CD4-positive, alpha-beta T cell treated with Interleukin-4 for 4 hours (primary cell): ENCODE measurements at regions not wholly inside any gene's neighbourhood (a gene's known extent, or its start where the extent isn't known, plus 50 kb on each side); places are given as distances from the start of the nearest gene placed in this dataset.
"Not testable (repeated sequence)": the region's sequence is repeated elsewhere in the genome, so short reads cannot be mapped to it uniquely, and the experiment has no call there.

Experiments
- DNase-seq: peaks from one replicate; pipeline ENCODE4 v3.0.0-alpha.2; 2020

DNA sequence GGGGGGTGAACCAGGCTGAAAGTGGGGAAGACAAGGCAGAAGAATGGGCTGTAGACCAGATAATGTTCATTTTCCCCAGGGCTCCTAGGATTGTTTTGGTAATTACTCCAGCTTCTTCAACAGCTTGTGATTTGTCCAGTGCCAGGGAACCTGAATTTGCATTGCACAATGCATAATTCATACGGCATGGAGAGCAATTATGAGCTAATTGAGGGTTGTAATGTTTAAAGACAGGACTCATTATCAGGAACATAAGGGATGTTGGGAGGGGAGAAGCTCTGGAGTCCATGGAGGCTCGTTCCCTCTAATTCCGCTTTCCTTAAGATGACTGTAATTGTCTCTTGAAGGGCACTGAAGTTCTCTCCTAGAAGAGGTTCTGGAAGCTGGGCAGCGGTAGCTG is 405.0 kb upstream of the ZMIZ1 start:
- DNase-seq: no peak

GRCh38 chr10:78664929-78665553 is 403.7 kb upstream of the ZMIZ1 start:
- no peak for DNase-seq

DNA sequence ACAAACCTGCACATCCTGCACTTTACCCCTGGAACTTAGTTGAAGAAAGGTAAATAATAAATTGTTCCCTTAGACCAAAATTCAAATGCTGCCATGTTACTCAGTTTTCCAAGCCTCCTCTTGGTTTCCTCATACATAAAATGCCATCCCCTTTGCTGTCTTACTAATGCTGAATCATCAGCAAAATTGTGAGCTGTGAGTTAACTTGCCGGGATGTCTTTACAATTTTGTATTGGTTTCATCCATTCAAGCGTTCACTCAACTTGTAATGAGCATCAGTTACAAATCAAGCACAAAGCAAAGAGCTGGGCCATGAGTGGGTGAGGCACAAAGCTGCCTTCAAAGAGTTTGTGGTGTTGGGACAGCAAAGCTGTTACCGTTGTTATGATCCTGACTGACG is 395.8 kb upstream of the ZMIZ1 start:
- DNase-seq: no peak

DNA sequence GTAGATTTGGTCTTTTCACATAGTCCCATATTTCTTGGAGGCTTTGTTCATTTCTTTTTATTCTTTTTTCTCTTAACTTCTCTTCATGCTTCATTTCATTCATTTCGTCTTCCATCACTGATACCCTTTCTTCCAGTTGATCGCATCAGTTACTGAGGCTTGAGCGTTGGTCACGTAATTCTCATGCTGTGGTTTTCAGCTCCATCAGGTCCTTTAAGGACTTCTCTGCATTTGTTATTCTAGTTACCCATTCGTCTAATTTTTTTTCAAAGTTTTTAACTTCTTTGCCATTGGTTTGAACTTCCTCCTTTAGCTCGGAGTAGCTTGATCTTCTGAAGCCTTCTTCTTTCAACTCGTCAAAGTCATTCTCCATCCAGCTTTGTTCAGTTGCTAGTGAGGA is 387.6 kb upstream of the ZMIZ1 start:
- not testable (repeated sequence) for DNase-seq

GRCh38 chr10:78681986-78682385 is 386.8 kb upstream of the ZMIZ1 start:
- not testable (repeated sequence) for DNase-seq

- no peak for DNase-seq
These were observed 383.8 kb upstream of the ZMIZ1 start for GRCh38 chr10:78684947-78685346.

DNA sequence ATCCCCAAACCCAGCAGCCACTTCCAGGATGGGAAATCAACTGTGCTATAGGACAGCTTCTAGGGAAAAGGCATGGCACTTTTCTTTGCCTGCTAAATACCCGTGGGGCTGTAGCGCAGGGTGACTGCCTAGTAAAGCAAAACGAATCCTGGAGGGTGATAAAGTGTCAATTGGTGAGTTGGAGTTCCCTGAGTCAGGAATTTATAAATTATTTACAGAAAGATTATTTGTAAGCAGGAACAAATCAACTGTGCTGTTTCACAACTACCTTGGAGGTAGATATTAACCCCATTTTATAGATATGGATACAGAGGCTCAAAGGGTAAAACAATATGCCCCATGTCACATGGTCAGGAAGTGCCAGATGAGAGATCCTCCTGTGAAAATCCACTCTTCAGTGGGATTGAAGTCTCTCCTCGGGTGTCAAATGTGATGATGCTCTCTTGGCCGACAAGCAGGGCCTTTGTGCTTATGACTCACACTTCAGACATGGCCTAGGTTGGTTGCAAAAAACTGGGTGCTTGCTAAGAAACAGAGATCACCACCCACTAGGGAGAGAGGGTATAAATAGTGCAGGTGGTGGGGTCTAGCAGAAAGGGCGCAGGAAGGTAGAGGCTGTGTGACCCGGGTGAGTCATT is 383.2 kb upstream of the ZMIZ1 start:
- no peak for DNase-seq

- no peak for DNase-seq
These were observed 382.2 kb upstream of the ZMIZ1 start for GRCh38 chr10:78686444-78687060.

- no peak for DNase-seq
These were observed 381.1 kb upstream of the ZMIZ1 start for GRCh38 chr10:78687626-78688025.

- no peak for DNase-seq
These were observed 380.4 kb upstream of the ZMIZ1 start for GRCh38 chr10:78688230-78688900.

DNA sequence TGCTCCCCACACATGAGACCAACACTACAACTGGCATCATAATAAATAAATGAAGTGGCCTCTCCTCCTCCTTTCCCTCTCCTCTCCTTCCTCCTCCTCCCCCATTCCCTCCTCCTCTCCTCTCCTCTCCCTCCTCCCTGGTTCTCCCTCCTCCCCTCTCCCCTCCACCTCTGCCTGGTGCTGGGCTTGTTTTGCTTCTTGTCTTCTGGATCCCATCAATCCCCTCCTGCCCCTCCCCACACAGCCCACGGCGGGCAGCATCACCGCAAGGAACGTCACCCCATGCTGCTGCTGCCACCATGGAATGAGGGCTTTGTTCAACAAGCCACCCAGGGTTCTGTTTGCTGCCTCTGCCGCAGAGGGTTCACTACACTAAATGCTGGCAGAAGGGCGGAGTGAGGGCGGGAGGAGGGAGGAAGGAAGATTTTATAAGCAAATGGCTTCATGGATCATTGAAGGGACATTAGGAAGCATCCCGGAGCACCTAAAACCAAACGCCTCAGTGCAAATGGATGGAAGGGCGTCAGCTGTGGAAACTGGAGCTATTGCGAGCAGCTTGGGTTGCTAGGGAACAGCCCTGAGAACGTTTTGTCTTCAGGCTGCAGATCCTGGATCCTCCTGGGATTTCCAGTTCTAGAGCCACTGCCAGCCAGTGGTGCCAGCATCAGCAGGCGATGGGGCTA is 379.7 kb upstream of the ZMIZ1 start:
- no peak for DNase-seq

- no peak for DNase-seq
These were observed 379.2 kb upstream of the ZMIZ1 start for GRCh38 chr10:78689584-78689935.

DNA sequence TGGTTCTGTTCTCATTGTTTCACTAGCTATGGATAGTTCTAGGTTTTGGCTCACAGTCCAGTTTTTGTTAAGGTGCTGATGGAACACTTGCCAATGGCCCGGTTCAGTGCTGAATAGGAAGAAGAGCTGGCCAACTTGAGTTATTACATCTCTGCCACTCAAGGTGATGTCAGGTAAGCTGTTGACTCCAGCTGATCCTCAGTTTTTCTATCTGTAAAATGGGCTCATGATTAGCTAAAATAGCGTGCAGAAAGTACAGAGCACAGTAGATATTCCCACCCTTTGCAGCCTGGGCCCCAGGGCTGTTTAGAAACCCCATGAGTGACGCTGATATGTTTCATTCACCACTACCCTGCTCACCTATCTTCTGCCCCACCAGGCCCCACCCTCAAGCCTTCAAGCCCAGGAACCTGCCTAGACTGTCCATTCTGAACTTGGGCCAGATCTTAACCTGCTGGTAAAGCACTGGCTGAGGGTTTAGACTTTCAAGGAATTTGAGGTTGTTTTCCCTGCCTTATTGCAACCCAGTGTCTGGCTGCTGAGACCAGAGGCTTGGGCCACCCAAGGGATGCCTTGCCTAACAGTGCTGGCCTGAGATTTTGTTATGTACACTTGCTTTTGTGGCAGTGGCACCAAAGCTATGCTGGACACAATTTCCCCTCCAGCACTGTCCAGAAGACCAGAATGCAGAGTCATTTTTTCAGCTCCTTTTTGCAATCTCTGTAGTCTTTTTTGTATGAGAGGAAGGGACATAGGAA is 378.2 kb upstream of the ZMIZ1 start:
- DNase-seq: no peak

- no peak for DNase-seq
These were observed 377.3 kb upstream of the ZMIZ1 start for GRCh38 chr10:78691301-78692030.

DNA sequence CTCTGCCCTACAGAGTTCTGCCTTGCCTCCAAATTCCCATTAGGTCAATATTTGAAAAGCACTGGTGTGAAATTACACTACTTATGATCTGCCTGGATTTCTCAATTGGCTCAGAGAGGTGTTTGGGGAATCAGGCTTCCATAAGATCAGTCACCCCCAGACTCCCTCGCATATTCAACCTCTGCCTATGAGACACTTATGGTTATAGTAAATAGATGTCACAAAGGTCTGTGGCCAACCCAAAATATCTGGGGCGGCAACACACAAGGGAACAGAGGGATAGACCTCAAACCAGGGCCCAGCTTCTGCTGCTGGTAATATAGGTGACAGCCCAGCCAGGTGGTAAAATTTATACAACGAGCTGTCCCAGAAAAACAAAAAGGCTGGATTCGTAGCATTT is 376.7 kb upstream of the ZMIZ1 start:
- DNase-seq: no peak

DNA sequence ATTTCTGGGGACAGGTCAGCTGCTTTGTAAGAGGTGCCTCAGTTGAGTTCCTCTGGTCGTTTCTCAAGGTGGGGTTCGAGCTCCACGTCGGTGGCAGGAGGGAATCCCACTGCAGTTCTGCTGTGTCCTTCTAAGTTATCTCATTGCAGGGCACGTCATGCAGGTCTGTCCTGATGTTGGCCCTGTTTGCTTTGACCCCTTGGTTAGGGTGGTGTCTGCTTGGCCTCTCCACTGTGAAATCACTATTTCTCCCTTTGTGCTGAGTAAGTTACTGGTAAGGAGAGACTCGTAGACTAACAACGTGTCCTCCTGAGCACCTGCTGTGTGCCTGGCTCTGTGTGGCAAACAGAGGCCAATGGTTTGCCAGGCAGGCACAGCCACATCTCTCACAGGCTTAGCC is 372.9 kb upstream of the ZMIZ1 start:
- no peak for DNase-seq

GRCh38 chr10:78696791-78697395 is 371.9 kb upstream of the ZMIZ1 start:
- DNase-seq: no peak

GRCh38 chr10:78699971-78700370 is 368.8 kb upstream of the ZMIZ1 start:
- DNase-seq: no peak

DNA sequence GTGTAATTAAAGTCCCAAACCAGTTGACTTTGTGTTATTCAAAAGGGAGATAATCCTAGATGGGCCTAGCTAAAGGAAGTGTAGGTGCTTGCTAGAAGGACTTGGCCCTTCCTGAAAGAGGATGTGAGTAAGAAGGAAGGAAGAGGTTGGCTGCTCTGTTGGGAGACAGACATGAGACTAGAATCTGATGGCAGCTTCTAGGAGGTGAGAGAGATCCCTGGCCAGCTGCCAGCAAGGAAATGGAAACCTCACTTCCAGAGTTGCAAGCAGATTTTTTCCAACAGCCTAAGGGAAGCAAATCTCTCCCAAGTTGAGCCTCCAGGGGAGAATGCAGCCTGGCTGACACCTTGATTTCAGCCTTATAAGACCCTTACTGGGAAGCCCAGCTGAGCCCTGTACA is 368.4 kb upstream of the ZMIZ1 start:
- no peak for DNase-seq

- DNase-seq: no peak
These were observed 367.8 kb upstream of the ZMIZ1 start for GRCh38 chr10:78700816-78701520.

DNA sequence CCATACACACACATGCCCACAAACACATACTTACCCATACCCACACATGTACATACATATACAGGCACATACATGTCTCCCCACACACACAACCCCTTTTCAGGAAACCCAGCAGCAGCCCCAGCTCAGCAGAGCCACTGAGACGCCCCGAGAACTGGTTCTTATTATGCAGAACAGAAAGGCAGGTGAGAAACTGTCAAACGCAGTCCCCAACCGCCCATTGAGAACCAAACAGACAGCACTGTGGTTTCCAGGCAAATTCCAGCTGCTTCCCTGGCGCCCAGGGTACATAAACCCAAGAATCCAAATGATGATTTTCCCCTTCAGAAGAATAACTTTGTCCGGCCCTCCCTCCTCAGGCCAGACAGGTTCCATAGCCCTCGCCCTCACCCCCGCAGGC is 366.6 kb upstream of the ZMIZ1 start:
- DNase-seq: no peak
